HL-60 (cell line): ENCODE measurements at regions not wholly inside any gene's neighbourhood (a gene's known extent, or its start where the extent isn't known, plus 50 kb on each side); places are given as distances from the start of the nearest gene placed in this dataset.

Experiments
- DNase-seq, 2 experiments: peaks; one replicate each; pipeline ENCODE4 v3.0.0-alpha.2; 2010 to 2020; ENCODE audit warnings: low read depth in 1 of 2, low spot score in 1 of 2
- H3K27ac ChIP-seq: fragments of 250-450 bp; sonication (Bioruptor Pico); replicated peaks from 2 replicates; pipeline ENCODE4 v1.5.1; 2020; ENCODE audit warnings: mild to moderate bottlenecking, moderate library complexity
- H3K27me3 ChIP-seq: fragments of 250-450 bp; sonication (Bioruptor Pico); 2 replicates; pipeline ENCODE4 v1.5.1; 2021; ENCODE audit warnings: mild to moderate bottlenecking, moderate library complexity; ENCODE audit not compliant: insufficient read depth, poor library complexity, severe bottlenecking
- H3K4me3 ChIP-seq: replicated peaks from 2 replicates; pipeline ENCODE4 v1.5.1; 2011; ENCODE audit warnings: mild to moderate bottlenecking, control low read depth, low read length; ENCODE audit not compliant: insufficient read depth
- CTCF ChIP-seq: IDR thresholded peaks from one replicate; pipeline ENCODE4 v1.5.1; 2011; ENCODE audit warnings: low read length, control low read depth, inconsistent platforms; ENCODE audit not compliant: insufficient read depth
- GABPA ChIP-seq: IDR thresholded peaks from 2 replicates; pipeline ENCODE4 v1.6.1; 2012; ENCODE audit warnings: low read depth
- POLR2AphosphoS5 ChIP-seq: IDR thresholded peaks from 2 replicates; pipeline ENCODE4 v1.6.1; 2012; ENCODE audit warnings: low read depth
- REST ChIP-seq: IDR thresholded peaks from 2 replicates; pipeline ENCODE4 v1.6.1; 2012; ENCODE audit warnings: low read depth; ENCODE audit not compliant: insufficient replicate concordance
- SPI1 ChIP-seq: IDR thresholded peaks from 2 replicates; pipeline ENCODE4 v1.6.1; 2012; ENCODE audit warnings: low read depth, mild to moderate bottlenecking, borderline replicate concordance

GRCh38 chr10:71029411-71029892 lies 141.1 kb upstream of the PCBD1 start:
- no peaks in the 10 kb centered on the region for H3K27me3 ChIP-seq

DNA sequence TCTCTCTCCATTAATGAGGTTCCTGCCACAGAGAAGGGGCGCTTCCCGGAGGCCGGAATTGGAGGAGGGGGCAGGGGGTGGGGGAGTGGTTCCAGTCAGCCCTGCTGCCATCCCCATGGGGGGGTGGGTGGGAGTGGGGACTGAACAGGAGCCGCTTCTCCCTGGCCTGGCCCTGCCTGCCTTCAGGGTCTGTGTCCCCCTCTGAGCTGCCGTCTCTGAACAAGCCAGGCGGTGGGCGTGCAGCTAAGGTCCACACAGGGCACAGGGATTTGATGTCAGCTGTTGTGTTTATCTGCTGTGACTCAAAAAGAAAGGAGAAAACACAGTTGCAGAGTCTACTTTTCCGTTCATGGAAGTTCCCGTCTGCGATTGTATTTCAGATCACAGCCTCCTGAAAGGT lies 141.5 kb upstream of the PCBD1 start:
- no peaks in the 10 kb centered on the region for H3K27me3 ChIP-seq
- H3K4me3 ChIP-seq = no peak overlapping the region
- H3K27ac ChIP-seq = no peak overlapping the region
- DNase-seq = no peak
- no peak for TF ChIP-seq SPI1
- TF ChIP-seq CTCF = no peak
- TF ChIP-seq POLR2AphosphoS5 = no peak
- TF ChIP-seq REST = no peak
- no peak for TF ChIP-seq GABPA

More at GRCh38 chr10:71029411-71029892, 141.1 kb upstream of the PCBD1 start:
- no peak for DNase-seq
- Histone ChIP-seq H3K27ac (no peak overlapping the region), H3K4me3 (no peak overlapping the region)
- TF ChIP-seq POLR2AphosphoS5 = no peak
- TF ChIP-seq CTCF = no peak
- no peak for TF ChIP-seq REST
- TF ChIP-seq GABPA = no peak
- TF ChIP-seq SPI1 = no peak

- H3K4me3 ChIP-seq = no peak overlapping the region
- DNase-seq = no peak
- TF ChIP-seq GABPA (no peak), CTCF (no peak), REST (no peak)
- H3K27ac ChIP-seq = no peak overlapping the region
- H3K27me3 ChIP-seq = no peaks in the 10 kb centered on the region
Observed at GRCh38 chr10:71031026-71031425, 142.7 kb upstream of the PCBD1 start.
